ENCODE measurements at regions not wholly inside any gene's neighbourhood (a gene's known extent, or its start where the extent isn't known, plus 50 kb on each side); places are given as distances from the start of the nearest gene placed in this dataset.
"Not testable (repeated sequence)": the region's sequence is repeated elsewhere in the genome, so short reads cannot be mapped to it uniquely, and the experiment has no call there.

DNA sequence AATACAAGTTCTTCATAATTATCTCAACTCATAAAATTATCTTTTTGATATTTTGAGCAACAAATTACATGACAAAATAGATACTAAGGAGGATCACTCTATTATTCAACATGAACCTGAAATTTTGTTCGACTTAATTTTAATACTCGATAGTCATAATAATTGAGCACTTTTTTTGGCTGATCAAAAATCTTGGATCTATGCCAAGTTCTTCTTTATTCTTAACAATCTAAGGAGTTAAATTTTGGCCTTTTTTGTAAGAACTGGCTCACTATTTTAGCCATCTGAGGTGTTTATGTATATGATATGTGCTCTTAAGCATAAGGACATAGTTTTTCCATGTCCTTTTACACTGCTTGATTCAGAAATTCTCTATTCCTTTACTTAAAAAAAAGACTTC lies 996.1 kb upstream of the COX7C start:
- TF ChIP-seq, protein P1, sequence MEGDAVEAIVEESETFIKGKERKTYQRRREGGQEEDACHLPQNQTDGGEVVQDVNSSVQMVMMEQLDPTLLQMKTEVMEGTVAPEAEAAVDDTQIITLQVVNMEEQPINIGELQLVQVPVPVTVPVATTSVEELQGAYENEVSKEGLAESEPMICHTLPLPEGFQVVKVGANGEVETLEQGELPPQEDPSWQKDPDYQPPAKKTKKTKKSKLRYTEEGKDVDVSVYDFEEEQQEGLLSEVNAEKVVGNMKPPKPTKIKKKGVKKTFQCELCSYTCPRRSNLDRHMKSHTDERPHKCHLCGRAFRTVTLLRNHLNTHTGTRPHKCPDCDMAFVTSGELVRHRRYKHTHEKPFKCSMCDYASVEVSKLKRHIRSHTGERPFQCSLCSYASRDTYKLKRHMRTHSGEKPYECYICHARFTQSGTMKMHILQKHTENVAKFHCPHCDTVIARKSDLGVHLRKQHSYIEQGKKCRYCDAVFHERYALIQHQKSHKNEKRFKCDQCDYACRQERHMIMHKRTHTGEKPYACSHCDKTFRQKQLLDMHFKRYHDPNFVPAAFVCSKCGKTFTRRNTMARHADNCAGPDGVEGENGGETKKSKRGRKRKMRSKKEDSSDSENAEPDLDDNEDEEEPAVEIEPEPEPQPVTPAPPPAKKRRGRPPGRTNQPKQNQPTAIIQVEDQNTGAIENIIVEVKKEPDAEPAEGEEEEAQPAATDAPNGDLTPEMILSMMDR (IDR thresholded peaks at IDR 0.05; ENCODE audit: low read length, missing control alignments), result no peak
- DNase-seq (ENCODE audit: low read depth), result no peak

GRCh38 chr5:85628153-85628552 lies 989.6 kb upstream of the COX7C start:
- no peak overlapping the region for H3K4me3 ChIP-seq (replicated peaks; ENCODE audit: low read depth, low read length)
- TF ChIP-seq, protein P1 (IDR thresholded peaks at IDR 0.05; ENCODE audit: low read length, missing control alignments), result no peak
- no peak for DNase-seq (ENCODE audit: low read depth)

More for the DNA sequence above, 996.1 kb upstream of the COX7C start:
- no peak overlapping the region for H3K4me3 ChIP-seq (replicated peaks; ENCODE audit: low read depth, low read length)

- H3K4me3 ChIP-seq (replicated peaks; ENCODE audit: low read depth, low read length); DNase-seq (ENCODE audit: low read depth): not testable (repeated sequence)
These were observed 979.1 kb upstream of the COX7C start for GRCh38 chr5:85638495-85639125.

- DNase-seq (ENCODE audit: low read depth), result no peak
- TF ChIP-seq, protein P1 (IDR thresholded peaks at IDR 0.05; ENCODE audit: low read length, missing control alignments), result no peak
These were observed 971.7 kb upstream of the COX7C start for GRCh38 chr5:85646036-85646435.

GRCh38 chr5:85646641-85647040 lies 971.1 kb upstream of the COX7C start:
- no peak for DNase-seq (ENCODE audit: low read depth)
- TF ChIP-seq, protein P1 (IDR thresholded peaks at IDR 0.05; ENCODE audit: low read length, missing control alignments), result no peak
- no peak overlapping the region for H3K4me3 ChIP-seq (replicated peaks; ENCODE audit: low read depth, low read length)

More at GRCh38 chr5:85646036-85646435, 971.7 kb upstream of the COX7C start:
- no peak overlapping the region for H3K4me3 ChIP-seq (replicated peaks; ENCODE audit: low read depth, low read length)

GRCh38 chr5:85647349-85648127 lies 970.2 kb upstream of the COX7C start:
- no peak overlapping the region for H3K4me3 ChIP-seq (replicated peaks; ENCODE audit: low read depth, low read length)
- no peak for DNase-seq (ENCODE audit: low read depth)
- TF ChIP-seq, protein P1 (IDR thresholded peaks at IDR 0.05; ENCODE audit: low read length, missing control alignments), result no peak

- DNase-seq (ENCODE audit: low read depth), result no peak
- TF ChIP-seq, protein P1 (IDR thresholded peaks at IDR 0.05; ENCODE audit: low read length, missing control alignments), result no peak
- H3K4me3 ChIP-seq (replicated peaks; ENCODE audit: low read depth, low read length), result no peak overlapping the region
These were observed 969.2 kb upstream of the COX7C start for GRCh38 chr5:85648495-85648894.
